IMR-90 (cell line): ENCODE measurements at regions not wholly inside any gene's neighbourhood (a gene's known extent, or its start where the extent isn't known, plus 50 kb on each side); places are given as distances from the start of the nearest gene placed in this dataset.

Source experiments
- ATAC-seq: fragments of 200-7000 bp; cut with Tn5 transposase; 2 replicates; pipeline ENCODE4 v1.9.1; 2020; ENCODE audit warnings: low read depth, mild to moderate bottlenecking, moderate library complexity
- BruUV-seq: library from RNA; stranded (reverse); fragments of 400-500 nt; replicated peaks from 2 replicates; lab custom pipeline; 2021; lab: Mats Ljungman, UMichigan
- CTCF ChIA-PET: fragments of 300-600 bp; formaldehyde crosslinking; extraction: SDS; loops from one replicate; lab custom pipeline; 2021; ENCODE audit warnings: antibody characterized with exemption; lab: Yijun Ruan, JAX
- POLR2A ChIA-PET: fragments of 300-600 bp; sonication (Branson Sonifier 250); formaldehyde crosslinking; loops from one replicate; lab custom pipeline; 2022; ENCODE audit warnings: antibody characterized with exemption; ENCODE audit not compliant: unreplicated experiment; lab: Charles Lee
- DNase-seq: peaks from one replicate; pipeline ENCODE4 v3.0.0; 2013
- H2AFZ ChIP-seq: replicated peaks from 2 replicates; pipeline ENCODE3; 2013; ENCODE audit warnings: low read length, mild to moderate bottlenecking; ENCODE audit not compliant: poor library complexity
- H2AK5ac ChIP-seq: 2 replicates; pipeline ENCODE4 v1.6.1; 2013; ENCODE audit warnings: low read depth, low read length, inconsistent platforms
- H2AK9ac ChIP-seq: replicated peaks from 2 replicates; pipeline ENCODE3; 2013; ENCODE audit warnings: mild to moderate bottlenecking, low read depth, low read length, moderate library complexity; ENCODE audit not compliant: poor library complexity
- H2BK120ac ChIP-seq: 2 replicates; pipeline ENCODE4 v1.6.1; 2013; ENCODE audit warnings: low read depth, low read length, inconsistent platforms
- H2BK15ac ChIP-seq: 3 replicates; pipeline ENCODE4 v1.6.1; 2013; ENCODE audit warnings: low read depth, low read length, inconsistent platforms
- H2BK20ac ChIP-seq: 2 replicates; pipeline ENCODE4 v1.6.1; 2013; ENCODE audit warnings: low read depth, mild to moderate bottlenecking, inconsistent platforms, low read length, moderate library complexity
- H2BK5ac ChIP-seq: 2 replicates; pipeline ENCODE4 v1.6.1; 2013; ENCODE audit warnings: mild to moderate bottlenecking, low read depth, low read length, inconsistent platforms; ENCODE audit not compliant: poor library complexity, severe bottlenecking
- H3K14ac ChIP-seq: replicated peaks from 2 replicates; pipeline ENCODE4 v1.6.1; 2013; ENCODE audit warnings: low read depth, low read length, inconsistent platforms
- H3K18ac ChIP-seq: 2 replicates; pipeline ENCODE4 v1.6.1; 2013; ENCODE audit warnings: low read depth, low read length, control low read depth
- H3K23ac ChIP-seq: 2 replicates; pipeline ENCODE4 v1.6.1; 2013; ENCODE audit warnings: low read depth, low read length, inconsistent platforms
- H3K27ac ChIP-seq: 2 replicates; pipeline ENCODE4 v1.5.1; 2013; ENCODE audit warnings: mild to moderate bottlenecking, control low read depth, low read length; ENCODE audit not compliant: insufficient read depth
- H3K27me3 ChIP-seq: 2 replicates; pipeline ENCODE4 v1.6.1; 2013; ENCODE audit warnings: low read length; ENCODE audit not compliant: control insufficient read depth, insufficient read depth
- H3K36me3 ChIP-seq: 2 replicates; pipeline ENCODE4 v1.6.1; 2013; ENCODE audit warnings: low read length, mixed read lengths; ENCODE audit not compliant: control insufficient read depth, insufficient read depth
- H3K4ac ChIP-seq: 2 replicates; pipeline ENCODE4 v1.6.1; 2013; ENCODE audit warnings: low read depth, low read length, inconsistent platforms
- H3K4me1 ChIP-seq: 2 replicates; pipeline ENCODE4 v1.6.1; 2013; ENCODE audit warnings: low read length, mixed read lengths; ENCODE audit not compliant: control insufficient read depth, insufficient read depth
- H3K4me2 ChIP-seq: 2 replicates; pipeline ENCODE4 v1.6.1; 2013; ENCODE audit warnings: low read depth, mild to moderate bottlenecking, control low read depth, low read length, moderate library complexity
- H3K4me3 ChIP-seq: 2 replicates; pipeline ENCODE4 v1.5.1; 2013; ENCODE audit warnings: low read depth, mild to moderate bottlenecking, control low read depth, low read length, moderate library complexity; ENCODE audit not compliant: insufficient read depth
- H3K56ac ChIP-seq: 2 replicates; pipeline ENCODE4 v1.6.1; 2013; ENCODE audit warnings: low read length, inconsistent platforms; ENCODE audit not compliant: insufficient read depth; ENCODE audit errors: extremely low read depth
- H3K79me1 ChIP-seq, 2 experiments: 2 replicates each; pipeline ENCODE4 v1.6.1; 2013; ENCODE audit warnings: low read length in 2 of 2, inconsistent platforms in 1 of 2, low read depth in 1 of 2
- H3K9ac ChIP-seq: 2 replicates; pipeline ENCODE4 v1.6.1; 2013; ENCODE audit warnings: low read depth, low read length, control low read depth
- H3K9me1 ChIP-seq: 2 replicates; pipeline ENCODE4 v1.6.1; 2013; ENCODE audit warnings: low read length, inconsistent platforms; ENCODE audit not compliant: insufficient read depth
- H3K9me3 ChIP-seq: 2 replicates; pipeline ENCODE4 v1.6.1; 2013; ENCODE audit warnings: low read length; ENCODE audit not compliant: control insufficient read depth, insufficient read depth
- H4K20me1 ChIP-seq: 2 replicates; pipeline ENCODE4 v1.6.1; 2013; ENCODE audit warnings: low read length, inconsistent platforms; ENCODE audit not compliant: insufficient read depth
- H4K5ac ChIP-seq: 2 replicates; pipeline ENCODE4 v1.6.1; 2013; ENCODE audit warnings: mild to moderate bottlenecking, low read depth, low read length, control low read depth
- H4K8ac ChIP-seq, 2 experiments: 2 replicates each; pipeline ENCODE4 v1.6.1; 2013; ENCODE audit warnings: low read depth in 2 of 2, low read length in 2 of 2, control low read depth in 1 of 2, inconsistent platforms in 1 of 2
- H4K91ac ChIP-seq: 2 replicates; pipeline ENCODE4 v1.6.1; 2013; ENCODE audit warnings: low read depth, low read length, inconsistent platforms; ENCODE audit not compliant: insufficient read depth
- MAFK ChIP-seq: IDR thresholded peaks from 2 replicates; pipeline ENCODE4 v1.6.1; 2012; ENCODE audit warnings: low read depth, low read length, improper control_type of control experiment
- NFE2L2 ChIP-seq: fragments of 150-350 bp; IDR thresholded peaks from 2 replicates; pipeline ENCODE4 v1.6.1; 2016; ENCODE audit warnings: low read depth, mild to moderate bottlenecking, low read length
- RAD21 ChIP-seq: IDR thresholded peaks from 2 replicates; pipeline ENCODE4 v1.6.1; 2012; ENCODE audit warnings: low read length, improper control_type of control experiment
- RCOR1 ChIP-seq: IDR thresholded peaks from 2 replicates; pipeline ENCODE4 v1.6.1; 2012; ENCODE audit warnings: mild to moderate bottlenecking, low read length, improper control_type of control experiment; ENCODE audit not compliant: insufficient replicate concordance
- RFX5 ChIP-seq: IDR thresholded peaks from 2 replicates; pipeline ENCODE4 v1.8.0; 2012; ENCODE audit warnings: low read depth, mild to moderate bottlenecking, low read length, moderate library complexity
- WGBS, 2 experiments: methylation state at CpG; one replicate each; pipeline versions ENCODE4 v1.1.5 to v1.1.7; 2013; ENCODE audit warnings: missing lambda C conversion rate in 2 of 2; ENCODE audit not compliant: insufficient read length in 1 of 2; ENCODE audit errors: extremely low coverage in 2 of 2; 5-methylcytosine and 5-hydroxymethylcytosine counted together
- dilution Hi-C: fragments of 300-500 bp; cut with HindIII; formaldehyde crosslinking; loops from one replicate; pipeline ENCODE4 v1.14.3; 2018; ENCODE audit warnings: low sequenced_read_pairs; ENCODE audit not compliant: unreplicated experiment
- in situ Hi-C: fragments of 300-500 bp; cut with MboI; formaldehyde crosslinking; loops from 3 replicates; pipeline ENCODE4 v1.14.3; 2019; ENCODE audit warnings: low sequenced_read_pairs, inconsistent platforms, mixed read lengths
- intact Hi-C: fragments of 100-400 bp; cut with micrococcal nuclease; formaldehyde crosslinking; loops from 2 replicates; pipeline ENCODE4 v1.10.0; 2022

DNA sequence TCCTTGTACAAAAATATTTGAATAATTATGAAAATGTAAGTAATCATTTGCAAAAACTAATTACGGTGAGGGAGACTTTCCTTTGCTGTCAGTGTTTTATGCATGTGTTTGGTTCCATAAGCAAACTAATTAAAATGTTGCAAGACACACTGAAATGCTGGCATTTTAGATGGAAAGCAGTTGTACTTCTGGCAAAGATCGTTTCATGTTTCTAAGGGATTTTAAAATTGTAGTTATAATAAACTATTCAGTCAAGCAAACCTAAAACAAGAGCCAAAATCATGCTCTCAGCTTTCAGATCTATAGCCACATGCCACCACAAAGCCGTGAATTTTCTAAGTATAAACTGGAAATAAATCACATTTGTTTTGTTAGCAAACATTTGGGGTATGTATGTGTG, 240.1 kb upstream of the ZNF385D start:
- Histone ChIP-seq H3K4me1 (no peaks in the 10 kb centered on the region), H3K9me1 (no peaks in the 10 kb centered on the region), H3K79me1 (no peaks in the 10 kb centered on the region), H3K23ac (no peak overlapping the region), H3K9ac (no peak overlapping the region), H3K4me3 (no peak overlapping the region), H3K27me3 (no peaks in the 10 kb centered on the region), H4K20me1 (no peaks in the 10 kb centered on the region), H2AK9ac (no peak overlapping the region), H3K14ac (no peak overlapping the region), H3K27ac (no peak overlapping the region), H3K9me3 (no peaks in the 10 kb centered on the region), H3K56ac (no peak overlapping the region), H2AFZ (no peak overlapping the region), H2BK5ac (no peak overlapping the region), H4K8ac (no peak overlapping the region), H4K91ac (no peak overlapping the region), H3K18ac (no peak overlapping the region), H3K4ac (no peak overlapping the region), H2BK120ac (no peak overlapping the region), H3K36me3 (no peaks in the 10 kb centered on the region), H3K4me2 (no peak overlapping the region), H2BK20ac (no peak overlapping the region), H2BK15ac (no peak overlapping the region), H4K5ac (no peak overlapping the region), H2AK5ac (no peak overlapping the region)
- WGBS, 2 experiments = no CpG with 5 or more reads among the region's 3 CpGs
- BruUV-seq = no TSS peak
- ChIA-PET POLR2A (no interaction called here), CTCF (interaction anchor here (0.6 kb wide), 1 partner anchor 1239 kb away, joined by 3 read pairs; no protein-coding TSS in a partner anchor)
- intact Hi-C loops = no loop called here
- in situ Hi-C loops = no loop called here
- dilution Hi-C loops = no loop called here
- no peak for TF ChIP-seq RAD21
- TF ChIP-seq MAFK = no peak
- no peak for TF ChIP-seq RFX5
- no peak for TF ChIP-seq RCOR1
- no peak for TF ChIP-seq NFE2L2
- no peak for ATAC-seq
- no peak for DNase-seq
